Heart left ventricle (tissue), 13 donors: ENCODE measurements at regions not wholly inside any gene's neighbourhood (a gene's known extent, or its start where the extent isn't known, plus 50 kb on each side); places are given as distances from the start of the nearest gene placed in this dataset.

ENCODE experiments used
- CTCF ChIP-seq, 12 donors: fragments of 200-600 bp; sonication (generic) in 4 of 12; IDR thresholded peaks; one replicate each; pipeline versions ENCODE4 v1.5.0 to v1.8.0; 2018 to 2022; ENCODE audit warnings: antibody characterized with exemption in 12 of 12, mild to moderate bottlenecking in 5 of 12
- POLR2A ChIP-seq, 2 donors: fragments of 450-650 bp; IDR thresholded peaks; one replicate each; pipeline ENCODE4 v1.6.1; 2017; ENCODE audit warnings: antibody characterized with exemption in 2 of 2, mild to moderate bottlenecking in 2 of 2, moderate library complexity in 2 of 2
- donor health status: ischemic (EF 13 %, LVEDD 7.1; RV severe dilation, severe dysfunction).
- donor health status: DM: no; HTN: yes; CAD: no.
- donor health status: DM: no; HTN: no; CAD: no.
- donor health status: ischemic (EF 25% LVEDD 6.9; RV normal size, moderate dysfunction).
- donor health status: ischemic (EF 25% LVEDD 5.7; RV mildly dilated, moderate dysfunction).
- donor health status: ischemic (EF 35%, LVEDD 5.7; RV mildly dilated, moderate dysfunction).
- donor health status: nonischemic (EF 11% LVEDD 7.7; RV severe dilation, severe dysfunction).
- donor health status: DM: yes; HTN: yes; CAD: no.
- donor health status: PGD.
- donor health status: ischemic (EF 29% LVEDD 5.4; RV normal size, mild dysfunction).
- donor health status: nonischemic (EF 23%, LVEDD 6.1; RV moderate dilation, normal function).

DNA sequence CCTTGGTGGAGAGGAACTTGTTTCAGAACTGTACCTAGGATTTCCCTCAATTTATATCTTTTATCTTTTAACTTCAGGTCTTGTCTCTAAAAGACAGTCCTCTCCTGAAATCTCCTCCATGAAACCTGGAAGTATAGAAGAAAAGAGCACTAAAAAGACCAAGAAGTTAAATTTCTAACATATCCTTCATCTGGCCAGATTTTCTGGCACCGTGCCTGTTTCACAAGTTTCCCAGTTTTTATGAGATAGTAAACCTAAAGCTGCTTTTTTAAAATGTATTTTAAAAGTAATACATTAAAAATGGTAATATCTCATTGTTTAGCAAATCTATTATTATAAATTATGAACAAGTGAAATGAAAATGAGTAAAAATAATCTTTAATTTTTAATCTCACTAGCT is 348.3 kb upstream of the RSPO3 start:
- TF ChIP-seq CTCF (IDR thresholded peaks at IDR 0.05), result no peak
- no peak for TF ChIP-seq POLR2A (IDR thresholded peaks at IDR 0.05)
